ENCODE measurements at regions not wholly inside any gene's neighbourhood (a gene's known extent, or its start where the extent isn't known, plus 50 kb on each side); places are given as distances from the start of the nearest gene placed in this dataset.

- no peak overlapping the region for H3K27ac Mint-ChIP-seq
- H3K9me3 Mint-ChIP-seq: no peaks in the 10 kb centered on the region
- no peaks in the 10 kb centered on the region for H3K27me3 Mint-ChIP-seq (ENCODE audit: low read depth)
- H3K4me1 Mint-ChIP-seq (ENCODE audit: low read depth): no peaks in the 10 kb centered on the region
- no peak overlapping the region for H3K4me3 Mint-ChIP-seq
- no peaks in the 10 kb centered on the region for H3K36me3 Mint-ChIP-seq (ENCODE audit: low read depth)
These were observed 196.8 kb upstream of the PDE1C start for GRCh38 chr7:32266932-32267475.

DNA sequence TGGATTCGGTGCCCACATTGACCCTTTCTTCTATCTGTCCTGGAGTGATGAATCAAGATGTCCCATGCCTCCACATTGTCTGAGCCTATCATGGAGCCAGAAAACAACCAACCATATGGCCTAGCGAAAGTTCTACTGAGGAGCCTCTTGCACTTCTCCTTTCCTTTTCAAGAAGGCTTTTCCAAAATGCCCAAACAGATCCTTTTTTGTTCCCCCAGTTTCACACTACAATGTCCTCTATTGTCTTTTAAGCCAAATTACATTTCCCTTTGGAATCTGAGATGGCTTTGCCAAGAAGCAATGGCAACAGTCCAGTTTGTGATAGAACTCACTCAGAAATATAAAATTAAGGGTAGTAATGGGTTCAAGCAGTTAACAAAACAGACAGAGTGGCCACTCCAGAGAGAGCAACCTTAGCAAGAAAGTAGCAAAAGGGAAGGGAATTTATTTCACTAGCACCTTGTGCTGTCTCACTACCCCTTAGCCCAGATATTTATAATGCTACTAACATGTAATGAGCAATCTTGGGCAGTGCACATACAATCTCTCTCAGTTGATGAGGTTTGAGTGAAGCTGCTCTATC is 194.6 kb upstream of the PDE1C start:
- Mint-ChIP-seq H3K9me3 (no peaks in the 10 kb centered on the region), H3K27ac (no peak overlapping the region), H3K27me3 (ENCODE audit: low read depth) (no peaks in the 10 kb centered on the region), H3K36me3 (ENCODE audit: low read depth) (no peaks in the 10 kb centered on the region), H3K4me3 (no peak overlapping the region), H3K4me1 (ENCODE audit: low read depth) (no peaks in the 10 kb centered on the region)

DNA sequence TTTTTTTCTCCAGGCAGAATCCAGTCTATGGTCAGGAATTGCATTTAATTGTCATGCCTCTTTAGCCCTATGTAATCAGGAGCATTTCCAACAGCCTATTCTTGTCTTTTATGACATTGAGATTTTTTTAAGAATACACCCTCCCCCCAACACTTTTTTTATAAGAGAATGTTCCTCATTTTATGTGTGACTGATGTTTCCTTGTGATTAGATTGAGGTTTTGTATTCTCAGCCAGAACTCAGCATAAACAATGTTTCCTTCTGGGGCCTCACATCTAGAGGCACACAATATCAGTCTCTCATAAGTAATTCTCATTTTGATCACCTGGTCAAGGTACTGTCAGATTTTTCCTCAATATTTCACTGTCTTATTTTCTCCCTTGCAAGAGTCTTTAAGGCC is 193.4 kb upstream of the PDE1C start:
- Mint-ChIP-seq H3K27ac (no peak overlapping the region), H3K9me3 (no peaks in the 10 kb centered on the region), H3K4me3 (no peak overlapping the region), H3K4me1 (ENCODE audit: low read depth) (no peaks in the 10 kb centered on the region), H3K27me3 (ENCODE audit: low read depth) (no peaks in the 10 kb centered on the region), H3K36me3 (ENCODE audit: low read depth) (no peaks in the 10 kb centered on the region)

GRCh38 chr7:32262315-32262714 is 192.1 kb upstream of the PDE1C start:
- no peaks in the 10 kb centered on the region for H3K36me3 Mint-ChIP-seq (ENCODE audit: low read depth)

DNA sequence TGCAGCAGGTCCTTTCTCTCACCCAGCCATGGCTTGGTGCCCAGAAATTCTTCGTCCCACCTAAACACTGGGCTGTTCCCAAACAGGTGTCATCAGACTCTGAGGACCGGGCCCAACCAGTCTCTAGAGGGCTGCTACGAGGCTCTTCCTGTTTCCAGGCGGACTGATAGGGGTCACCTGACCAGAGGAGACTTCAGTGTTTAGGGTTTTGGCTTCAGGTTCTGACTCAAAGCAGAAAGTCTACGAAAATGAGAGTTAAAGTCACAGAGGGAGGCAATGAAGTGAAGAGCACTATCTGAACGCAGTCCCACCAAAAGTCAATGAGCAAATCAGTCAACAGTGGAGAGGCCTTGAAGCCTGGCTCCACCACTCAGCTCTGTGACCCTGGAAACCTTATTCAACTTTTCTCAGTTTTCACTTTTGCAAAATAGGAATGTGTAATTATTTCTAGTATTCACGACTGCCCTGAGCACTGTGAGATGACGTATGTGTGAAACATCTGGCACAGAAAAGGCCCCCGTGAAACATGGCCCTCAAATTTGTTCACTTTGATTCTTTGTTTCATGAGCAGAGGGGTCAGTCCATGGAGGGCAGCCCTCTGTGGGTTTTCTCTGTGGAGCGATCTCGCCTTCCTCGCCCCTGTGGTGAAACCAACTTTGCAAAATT is 189.9 kb upstream of the PDE1C start:
- Mint-ChIP-seq H3K4me1 (ENCODE audit: low read depth) (no peaks in the 10 kb centered on the region), H3K27ac (no peak overlapping the region), H3K36me3 (ENCODE audit: low read depth) (no peaks in the 10 kb centered on the region)

More at GRCh38 chr7:32262315-32262714, 192.1 kb upstream of the PDE1C start:
- Mint-ChIP-seq H3K9me3 (no peaks in the 10 kb centered on the region), H3K27ac (no peak overlapping the region), H3K27me3 (ENCODE audit: low read depth) (no peaks in the 10 kb centered on the region), H3K4me3 (no peak overlapping the region), H3K4me1 (ENCODE audit: low read depth) (no peaks in the 10 kb centered on the region)

GRCh38 chr7:32258265-32258664 is 188.1 kb upstream of the PDE1C start:
- Mint-ChIP-seq H3K4me1 (ENCODE audit: low read depth) (no peaks in the 10 kb centered on the region), H3K27me3 (ENCODE audit: low read depth) (no peaks in the 10 kb centered on the region), H3K36me3 (ENCODE audit: low read depth) (no peaks in the 10 kb centered on the region), H3K27ac (no peak overlapping the region), H3K4me3 (no peak overlapping the region), H3K9me3 (no peaks in the 10 kb centered on the region)

More for the DNA sequence above, 189.9 kb upstream of the PDE1C start:
- H3K27me3 Mint-ChIP-seq (ENCODE audit: low read depth): no peaks in the 10 kb centered on the region
- no peak overlapping the region for H3K4me3 Mint-ChIP-seq
- H3K9me3 Mint-ChIP-seq: no peaks in the 10 kb centered on the region

GRCh38 chr7:32257621-32258020 is 187.4 kb upstream of the PDE1C start:
- Mint-ChIP-seq H3K27ac (no peak overlapping the region), H3K36me3 (ENCODE audit: low read depth) (no peaks in the 10 kb centered on the region), H3K27me3 (ENCODE audit: low read depth) (no peaks in the 10 kb centered on the region), H3K4me3 (no peak overlapping the region), H3K4me1 (ENCODE audit: low read depth) (no peaks in the 10 kb centered on the region), H3K9me3 (no peaks in the 10 kb centered on the region)

GRCh38 chr7:32256811-32257210 is 186.6 kb upstream of the PDE1C start:
- Mint-ChIP-seq H3K9me3 (no peaks in the 10 kb centered on the region), H3K4me3 (no peak overlapping the region), H3K36me3 (ENCODE audit: low read depth) (no peaks in the 10 kb centered on the region), H3K27me3 (ENCODE audit: low read depth) (peaks cover 5% of the 10 kb centered on the region), H3K4me1 (ENCODE audit: low read depth) (no peaks in the 10 kb centered on the region), H3K27ac (no peak overlapping the region)

GRCh38 chr7:32256376-32256775 is 186.2 kb upstream of the PDE1C start:
- H3K27me3 Mint-ChIP-seq (ENCODE audit: low read depth): peaks cover 5% of the 10 kb centered on the region
- no peak overlapping the region for H3K27ac Mint-ChIP-seq
- no peak overlapping the region for H3K4me3 Mint-ChIP-seq
- no peaks in the 10 kb centered on the region for H3K9me3 Mint-ChIP-seq
- H3K4me1 Mint-ChIP-seq (ENCODE audit: low read depth): no peaks in the 10 kb centered on the region
- no peaks in the 10 kb centered on the region for H3K36me3 Mint-ChIP-seq (ENCODE audit: low read depth)

DNA sequence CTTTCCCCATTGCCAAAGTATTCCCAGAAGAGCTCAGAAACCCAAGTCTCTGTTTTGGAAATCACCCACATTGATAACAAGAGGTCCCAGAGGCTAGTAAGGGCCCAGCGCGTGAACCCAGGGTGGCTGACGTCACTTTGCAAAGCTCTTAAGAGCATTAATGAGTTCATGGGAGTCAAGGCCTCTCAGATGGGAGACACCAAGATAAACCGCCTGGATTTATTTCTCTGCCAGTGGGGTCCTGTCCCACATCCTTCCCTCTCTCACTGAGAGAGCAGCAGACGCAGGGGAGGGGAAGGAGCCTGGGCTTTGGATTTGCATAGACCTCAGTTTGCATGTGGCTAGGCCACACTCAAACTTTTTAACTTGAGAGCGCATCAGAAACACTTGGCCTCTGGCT is 184.8 kb upstream of the PDE1C start:
- H3K36me3 Mint-ChIP-seq (ENCODE audit: low read depth): no peaks in the 10 kb centered on the region
- peaks cover 5% of the 10 kb centered on the region for H3K27me3 Mint-ChIP-seq (ENCODE audit: low read depth)
- H3K27ac Mint-ChIP-seq: no peak overlapping the region
- H3K4me3 Mint-ChIP-seq: no peak overlapping the region
- no peaks in the 10 kb centered on the region for H3K4me1 Mint-ChIP-seq (ENCODE audit: low read depth)
- H3K9me3 Mint-ChIP-seq: no peaks in the 10 kb centered on the region

GRCh38 chr7:32253299-32253698 is 183.1 kb upstream of the PDE1C start:
- H3K27ac Mint-ChIP-seq: no peak overlapping the region
- H3K9me3 Mint-ChIP-seq: no peaks in the 10 kb centered on the region
- no peak overlapping the region for H3K4me3 Mint-ChIP-seq
- no peaks in the 10 kb centered on the region for H3K36me3 Mint-ChIP-seq (ENCODE audit: low read depth)
- peaks cover 5% of the 10 kb centered on the region for H3K27me3 Mint-ChIP-seq (ENCODE audit: low read depth)
- no peaks in the 10 kb centered on the region for H3K4me1 Mint-ChIP-seq (ENCODE audit: low read depth)

DNA sequence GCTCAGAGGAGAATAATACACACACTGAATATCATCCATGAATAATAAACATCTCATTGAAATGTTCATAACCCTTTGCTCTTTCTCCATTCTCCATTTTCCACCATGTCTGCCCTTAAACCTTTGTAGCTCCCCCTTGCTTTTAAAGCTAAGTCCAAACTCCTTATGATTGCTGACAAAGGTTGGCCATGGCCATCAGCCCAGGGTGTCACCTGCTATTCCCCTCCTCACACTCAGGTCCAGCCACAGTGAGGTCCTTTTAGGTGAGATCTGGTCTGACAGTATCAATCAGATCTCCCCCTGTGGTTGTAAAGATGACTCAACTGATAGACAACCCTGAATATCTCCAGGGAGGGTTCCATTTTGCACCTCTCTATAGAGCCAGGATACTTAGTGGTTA is 181.5 kb upstream of the PDE1C start:
- no peak overlapping the region for H3K4me3 Mint-ChIP-seq
- H3K9me3 Mint-ChIP-seq: no peaks in the 10 kb centered on the region
- H3K36me3 Mint-ChIP-seq (ENCODE audit: low read depth): no peaks in the 10 kb centered on the region
- H3K27ac Mint-ChIP-seq: no peak overlapping the region
- no peaks in the 10 kb centered on the region for H3K4me1 Mint-ChIP-seq (ENCODE audit: low read depth)
- H3K27me3 Mint-ChIP-seq (ENCODE audit: low read depth): peaks cover 5% of the 10 kb centered on the region

- Mint-ChIP-seq H3K36me3 (ENCODE audit: low read depth) (no peaks in the 10 kb centered on the region), H3K27ac (no peak overlapping the region), H3K27me3 (ENCODE audit: low read depth) (peaks cover 5% of the 10 kb centered on the region), H3K4me3 (no peak overlapping the region), H3K4me1 (ENCODE audit: low read depth) (no peaks in the 10 kb centered on the region), H3K9me3 (no peaks in the 10 kb centered on the region)
These were observed 180.5 kb upstream of the PDE1C start for GRCh38 chr7:32250471-32251260.

GRCh38 chr7:32250003-32250402 is 179.8 kb upstream of the PDE1C start:
- Mint-ChIP-seq H3K27ac (no peak overlapping the region), H3K9me3 (no peaks in the 10 kb centered on the region), H3K36me3 (ENCODE audit: low read depth) (no peaks in the 10 kb centered on the region), H3K4me1 (ENCODE audit: low read depth) (no peaks in the 10 kb centered on the region), H3K4me3 (no peak overlapping the region), H3K27me3 (ENCODE audit: low read depth) (peaks cover 5% of the 10 kb centered on the region)

DNA sequence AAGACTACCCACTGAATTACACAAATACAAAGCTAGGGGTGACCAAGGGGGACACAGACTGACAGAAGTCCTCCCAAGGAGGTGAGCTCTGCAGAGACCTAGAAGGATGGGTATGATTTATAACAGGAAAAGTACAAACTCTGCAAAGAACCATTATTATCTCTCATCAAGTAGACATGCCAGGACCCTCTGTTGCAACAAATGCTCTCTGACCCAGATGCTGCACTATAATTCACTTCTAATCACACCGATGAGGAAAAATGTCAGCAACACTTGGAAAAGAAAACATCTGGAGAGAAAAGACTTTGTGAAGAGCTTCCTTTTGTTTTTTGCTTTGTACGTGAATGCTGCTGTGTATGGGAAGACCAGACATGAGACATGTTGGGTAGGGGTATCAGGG is 178.3 kb upstream of the PDE1C start:
- Mint-ChIP-seq H3K36me3 (ENCODE audit: low read depth) (no peaks in the 10 kb centered on the region), H3K27me3 (ENCODE audit: low read depth) (peaks cover 5% of the 10 kb centered on the region), H3K9me3 (no peaks in the 10 kb centered on the region), H3K4me1 (ENCODE audit: low read depth) (no peaks in the 10 kb centered on the region), H3K4me3 (no peak overlapping the region), H3K27ac (no peak overlapping the region)
